Fibroblast of skin of abdomen (primary cell): ENCODE measurements at regions not wholly inside any gene's neighbourhood (a gene's known extent, or its start where the extent isn't known, plus 50 kb on each side); places are given as distances from the start of the nearest gene placed in this dataset.

Experiments
- DNase-seq: peaks from one replicate; pipeline ENCODE4 v3.0.0-alpha.2; 2013

DNA sequence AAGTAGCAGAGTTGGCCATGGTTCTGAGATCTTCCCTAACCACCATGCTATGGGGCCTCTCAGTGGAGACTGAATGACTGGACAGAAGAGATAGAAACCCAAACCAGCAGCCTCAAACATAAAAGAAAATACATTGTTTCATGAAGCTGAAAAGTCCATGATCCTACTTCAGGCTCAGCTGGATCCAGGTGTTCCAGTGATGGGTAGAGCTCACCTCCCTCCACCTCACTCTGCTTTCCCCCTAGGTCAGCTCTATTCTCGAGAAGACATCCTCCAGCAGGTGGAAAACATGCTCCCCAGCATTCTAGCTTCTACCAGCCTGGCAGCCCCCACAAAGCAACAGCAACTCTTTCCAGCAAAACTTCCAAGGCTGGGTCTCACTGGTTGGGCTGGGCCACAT, 132.1 kb downstream of the OAT start:
- no peak for DNase-seq

- DNase-seq: peak; percentile 22
These were observed 132.9 kb downstream of the OAT start for GRCh38 chr10:124285587-124286527.

DNA sequence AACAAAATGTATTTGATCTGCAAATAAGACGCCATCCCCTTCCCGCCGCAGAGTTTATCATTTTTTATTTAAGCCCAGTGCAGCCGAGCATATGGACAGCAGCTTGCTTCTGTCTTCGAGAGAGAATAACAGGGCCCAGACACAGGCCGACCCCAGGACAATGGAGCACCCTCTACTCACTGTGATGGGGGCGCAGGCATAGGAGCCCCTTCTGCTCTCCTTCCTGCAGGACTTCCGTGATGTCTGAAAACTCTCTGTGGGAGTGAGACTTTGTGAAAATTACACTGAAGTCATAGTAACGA, 134.8 kb downstream of the OAT start:
- DNase-seq: no peak

GRCh38 chr10:124283215-124283948, 135.3 kb downstream of the OAT start:
- no peak for DNase-seq

DNA sequence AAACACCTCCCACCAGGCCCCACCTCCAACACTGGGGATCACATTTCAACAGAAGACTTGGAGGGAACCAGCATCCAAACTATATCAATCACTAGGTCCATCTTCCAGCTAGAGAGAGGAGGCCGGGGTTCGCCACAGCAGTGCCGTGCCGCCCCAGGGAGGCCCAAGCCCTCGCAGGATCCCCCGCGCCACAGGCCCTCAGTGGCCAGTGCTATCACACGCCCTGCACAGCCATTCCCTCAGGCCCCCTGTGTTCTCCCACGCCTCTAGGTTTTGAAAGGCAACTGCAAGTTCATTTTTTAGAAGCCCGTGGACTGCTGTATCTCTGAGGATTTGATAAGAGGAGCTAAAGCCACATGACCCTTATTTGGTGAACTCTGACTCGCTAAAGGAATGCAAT, 136.4 kb downstream of the OAT start:
- DNase-seq: no peak

DNA sequence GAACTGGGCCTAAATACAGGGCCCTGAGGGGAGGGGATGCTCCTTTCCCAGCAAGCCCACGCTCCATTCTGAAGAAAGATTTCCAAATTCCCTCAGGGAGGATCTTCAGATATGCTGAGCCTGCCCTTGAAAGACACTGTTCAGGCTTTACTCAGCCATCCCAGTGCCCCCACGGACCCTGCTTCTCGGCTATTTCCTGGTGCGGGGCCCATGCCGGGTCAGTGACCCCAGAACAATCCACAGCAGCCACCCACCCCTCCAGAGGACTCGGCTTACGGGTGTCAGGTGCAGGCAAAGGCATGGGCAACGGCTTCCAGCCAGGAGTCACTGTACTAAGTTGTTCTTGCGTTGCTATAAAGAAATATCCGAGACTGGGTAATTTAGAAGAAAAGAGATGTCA, 137.1 kb downstream of the OAT start:
- DNase-seq: no peak

GRCh38 chr10:124280916-124281315, 137.8 kb downstream of the OAT start:
- no peak for DNase-seq

DNA sequence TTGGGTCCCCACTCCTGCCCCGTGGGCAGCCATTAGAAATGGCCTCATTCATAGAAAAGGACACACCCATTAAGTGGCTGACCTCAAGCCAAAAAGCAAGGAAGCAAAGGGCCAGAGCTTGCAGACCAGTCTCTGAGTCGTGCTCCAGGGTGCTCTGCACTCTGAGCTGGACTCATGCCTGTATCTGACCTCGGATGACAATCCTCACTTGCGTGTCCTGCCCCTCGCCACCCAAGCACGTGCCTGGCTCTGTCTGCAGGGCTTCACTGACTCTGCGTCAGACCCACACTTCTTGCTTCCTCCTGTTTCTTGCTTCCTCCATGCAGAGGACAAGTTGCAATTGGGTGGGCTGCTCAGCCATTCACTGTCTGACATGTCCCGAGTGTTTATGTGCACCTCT, 138.8 kb downstream of the OAT start:
- DNase-seq: no peak

- DNase-seq: no peak
These were observed 139.4 kb downstream of the OAT start for GRCh38 chr10:124279298-124279697.

DNA sequence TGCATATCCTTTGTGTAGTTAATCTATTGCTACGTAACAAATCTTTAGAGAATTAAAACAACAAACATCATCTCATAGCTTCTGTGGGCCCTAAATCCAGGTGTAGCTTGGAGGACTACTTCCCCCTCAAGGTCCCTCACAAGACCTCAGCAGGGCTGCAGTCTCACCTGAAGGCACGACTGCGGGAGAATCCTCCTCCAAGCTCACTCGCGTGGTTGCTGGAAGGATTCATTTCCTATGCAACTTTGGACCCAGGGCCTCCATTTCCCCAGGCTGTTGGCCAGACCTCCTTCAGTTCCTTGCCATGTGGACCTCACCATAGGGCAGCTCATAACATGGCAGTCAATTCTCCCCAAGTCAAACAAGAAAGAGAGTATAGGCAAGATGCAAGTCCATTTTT, 140.4 kb downstream of the OAT start:
- no peak for DNase-seq

DNA sequence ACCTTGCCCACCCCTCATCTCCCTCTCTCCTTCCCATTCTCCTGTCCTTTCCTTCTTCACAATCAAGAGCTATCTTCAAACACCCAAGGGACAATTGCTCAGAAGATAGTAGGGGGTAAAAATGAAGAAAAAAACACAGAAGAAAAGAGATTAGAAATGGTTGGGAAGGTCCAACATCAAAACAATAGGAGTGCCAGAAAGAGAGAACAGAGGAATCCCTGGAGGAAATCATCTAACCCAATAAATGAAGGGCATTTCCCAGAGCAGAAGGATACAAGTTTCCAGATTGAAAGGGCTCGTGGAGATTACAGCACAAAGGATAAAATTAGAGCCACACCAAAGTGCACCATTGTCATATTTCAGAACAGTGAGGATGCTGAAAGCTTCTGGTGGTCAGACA, 145.6 kb downstream of the OAT start:
- DNase-seq: no peak

- no peak for DNase-seq
These were observed 147.0 kb downstream of the OAT start for GRCh38 chr10:124271676-124272075.

- DNase-seq: no peak
These were observed 148.0 kb downstream of the OAT start for GRCh38 chr10:124270530-124271327.

DNA sequence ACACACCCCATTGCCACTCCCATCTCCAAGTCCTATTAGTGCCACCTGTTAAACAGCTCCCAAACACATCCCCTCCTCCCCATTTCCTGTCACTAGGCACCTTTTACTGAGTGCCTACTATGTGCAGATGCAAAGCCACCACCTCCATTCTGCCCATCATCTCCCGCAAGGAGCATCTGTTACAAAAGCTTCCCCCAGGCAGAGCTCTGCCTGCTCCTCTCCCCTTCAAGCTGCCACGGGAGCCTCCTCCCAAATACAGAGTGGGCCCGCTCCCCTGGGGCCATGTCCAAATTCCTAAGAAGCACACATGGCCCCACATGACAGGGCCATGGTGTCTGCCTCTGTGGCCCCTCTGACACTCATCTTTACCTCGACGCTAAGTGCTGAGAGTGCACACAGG, 149.7 kb downstream of the OAT start:
- no peak for DNase-seq

DNA sequence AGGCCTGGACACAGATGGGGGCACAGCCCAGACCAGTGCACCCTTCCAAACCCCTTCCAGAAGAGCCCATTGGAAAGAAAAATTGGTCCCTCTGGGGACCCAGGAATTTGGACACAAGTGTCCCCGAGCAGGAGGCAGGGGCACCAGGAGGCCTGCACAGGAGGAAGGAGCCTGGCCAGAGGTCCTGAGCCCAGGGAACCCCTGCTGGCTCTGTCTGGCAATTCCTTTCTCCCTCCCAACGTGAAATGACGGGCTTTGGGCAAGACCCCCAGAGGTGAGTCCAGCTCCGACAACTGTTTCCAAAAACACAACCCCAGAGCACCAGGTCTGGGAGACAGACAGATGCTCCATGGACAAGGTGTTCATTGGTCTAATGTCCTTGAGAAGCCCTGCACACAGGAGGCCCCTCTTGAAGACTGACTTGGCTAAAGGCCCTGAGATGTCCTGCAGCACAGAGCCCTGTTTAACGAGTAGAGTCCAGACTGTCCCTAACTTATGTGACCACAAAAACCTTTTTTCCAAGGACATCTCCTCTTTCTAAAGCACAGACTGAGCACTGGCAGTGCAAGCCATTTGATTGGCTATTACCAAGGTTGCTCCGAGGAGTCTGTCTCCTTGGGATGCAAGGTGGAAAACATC, 150.7 kb downstream of the OAT start:
- no peak for DNase-seq

GRCh38 chr10:124267231-124267885, 151.4 kb downstream of the OAT start:
- DNase-seq: peak; percentile 5

DNA sequence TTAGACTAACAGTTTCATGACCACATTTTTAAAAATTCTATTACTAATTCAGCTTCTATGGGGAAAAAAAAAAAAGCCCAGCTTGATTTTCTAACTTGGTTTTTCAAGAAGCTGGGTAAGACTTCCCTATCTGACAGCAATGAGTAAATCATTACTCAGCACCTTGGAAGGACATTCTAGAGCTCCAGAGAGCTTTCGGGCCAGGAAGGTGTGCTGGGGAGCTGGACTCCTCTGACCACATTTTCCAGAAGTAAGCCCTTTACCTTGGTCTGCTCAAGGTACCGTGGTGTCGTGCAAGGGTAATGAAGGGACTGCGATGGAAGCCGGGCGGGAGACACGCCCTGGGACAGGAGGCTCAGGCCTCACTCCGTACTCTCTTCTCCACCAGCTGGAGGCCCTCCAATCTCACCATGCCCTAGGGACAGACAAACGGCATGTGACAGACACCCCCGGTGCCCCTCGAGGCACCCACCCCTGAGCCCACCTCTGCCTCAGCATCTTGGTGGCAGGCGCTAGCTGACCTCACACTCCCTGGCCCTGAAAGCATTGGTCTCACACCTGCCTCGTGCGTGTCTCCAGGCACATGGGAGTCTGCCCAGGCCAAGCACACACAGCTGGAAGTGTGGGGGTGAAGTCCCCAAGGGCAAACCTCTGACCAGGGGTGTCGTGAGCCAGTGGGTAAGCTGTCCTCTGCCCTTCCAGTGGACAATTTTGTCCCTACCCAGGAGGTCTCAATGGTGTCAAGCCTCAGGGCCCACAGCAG, 152.1 kb downstream of the OAT start:
- no peak for DNase-seq

- no peak for DNase-seq
These were observed 152.8 kb downstream of the OAT start for GRCh38 chr10:124265776-124266467.

DNA sequence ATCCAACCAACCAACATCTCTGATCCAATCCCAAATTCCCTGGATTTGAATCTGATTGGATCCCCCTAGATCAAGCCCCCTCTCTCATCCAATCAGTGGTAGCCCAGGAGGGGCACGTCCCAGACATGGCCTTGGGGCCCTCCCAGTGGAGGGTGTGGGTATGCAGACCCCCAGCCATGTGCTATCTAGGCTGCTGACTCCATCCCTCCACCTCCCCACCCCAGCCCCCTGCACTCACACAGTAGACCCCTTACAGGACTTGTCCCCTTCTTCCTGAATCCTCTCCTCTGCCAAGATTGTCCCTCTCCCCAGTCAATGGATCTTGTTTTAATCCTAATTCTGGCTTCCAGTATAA, 153.4 kb downstream of the OAT start:
- no peak for DNase-seq

- DNase-seq: no peak
These were observed 153.9 kb downstream of the OAT start for GRCh38 chr10:124264711-124265390.
